Esophagus muscularis mucosa (tissue), 3 donors: ENCODE measurements at regions not wholly inside any gene's neighbourhood (a gene's known extent, or its start where the extent isn't known, plus 50 kb on each side); places are given as distances from the start of the nearest gene placed in this dataset.

Experiments used
- POLR2A ChIP-seq: fragments of 450-650 bp; IDR thresholded peaks from one replicate; pipeline ENCODE4 v1.6.1; 2017; ENCODE audit warnings: antibody characterized with exemption, moderate library complexity, mild to moderate bottlenecking, low read depth
- TF ChIP-seq, protein P1 (sequence below), 3 experiments: fragments of 200-600 bp in 2 of 3; fragments of 450-650 bp in 1 of 3; sonication (generic) in 2 of 3; IDR thresholded peaks; one replicate each; pipeline ENCODE4 v1.5.1; 2017 to 2019; ENCODE audit warnings: antibody characterized with exemption in 3 of 3, mild to moderate bottlenecking in 2 of 3, moderate library complexity in 1 of 3

DNA sequence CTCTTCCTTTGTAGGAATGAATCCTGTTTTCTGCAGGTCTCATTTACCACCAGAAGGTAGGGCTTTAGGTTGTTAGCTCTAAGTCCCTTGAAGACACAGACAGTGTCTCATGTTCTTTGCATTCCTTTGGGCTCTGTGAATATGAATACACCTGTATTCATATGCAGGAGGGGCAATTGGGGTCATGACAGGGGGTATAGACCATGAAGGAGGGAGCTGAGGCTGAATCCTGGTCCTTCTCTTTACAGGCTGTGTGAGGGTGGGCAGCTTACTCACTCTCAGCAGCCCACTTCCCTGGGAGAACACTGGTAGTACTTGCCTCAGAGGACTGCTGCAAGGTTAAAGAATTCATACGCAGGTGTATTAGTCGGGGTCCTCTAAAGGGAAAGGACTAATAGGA, 267.2 kb upstream of the MGMT start:
- TF ChIP-seq POLR2A = no peak
- TF ChIP-seq, protein P1, sequence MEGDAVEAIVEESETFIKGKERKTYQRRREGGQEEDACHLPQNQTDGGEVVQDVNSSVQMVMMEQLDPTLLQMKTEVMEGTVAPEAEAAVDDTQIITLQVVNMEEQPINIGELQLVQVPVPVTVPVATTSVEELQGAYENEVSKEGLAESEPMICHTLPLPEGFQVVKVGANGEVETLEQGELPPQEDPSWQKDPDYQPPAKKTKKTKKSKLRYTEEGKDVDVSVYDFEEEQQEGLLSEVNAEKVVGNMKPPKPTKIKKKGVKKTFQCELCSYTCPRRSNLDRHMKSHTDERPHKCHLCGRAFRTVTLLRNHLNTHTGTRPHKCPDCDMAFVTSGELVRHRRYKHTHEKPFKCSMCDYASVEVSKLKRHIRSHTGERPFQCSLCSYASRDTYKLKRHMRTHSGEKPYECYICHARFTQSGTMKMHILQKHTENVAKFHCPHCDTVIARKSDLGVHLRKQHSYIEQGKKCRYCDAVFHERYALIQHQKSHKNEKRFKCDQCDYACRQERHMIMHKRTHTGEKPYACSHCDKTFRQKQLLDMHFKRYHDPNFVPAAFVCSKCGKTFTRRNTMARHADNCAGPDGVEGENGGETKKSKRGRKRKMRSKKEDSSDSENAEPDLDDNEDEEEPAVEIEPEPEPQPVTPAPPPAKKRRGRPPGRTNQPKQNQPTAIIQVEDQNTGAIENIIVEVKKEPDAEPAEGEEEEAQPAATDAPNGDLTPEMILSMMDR (IDR thresholded peaks at IDR 0.05) = no peak
